Uterus (tissue), 3 donors: ENCODE measurements at regions not wholly inside any gene's neighbourhood (a gene's known extent, or its start where the extent isn't known, plus 50 kb on each side); places are given as distances from the start of the nearest gene placed in this dataset.

Experiments
- DNase-seq, 2 donors: peaks; one replicate each; pipeline ENCODE4 v3.0.0-alpha.2; 2019 to 2020
- H3K27ac ChIP-seq, 2 donors: fragments of 200-600 bp; sonication (generic); 1 replicate in 1 of 2; 2 replicates in 1 of 2; pipeline ENCODE4 v1.5.1; 2016 to 2018
- H3K27me3 ChIP-seq, 2 donors: fragments of 200-600 bp; sonication (generic); one replicate each; pipeline ENCODE4 v1.5.1; 2018 to 2019; ENCODE audit warnings: control low read depth in 1 of 2
- H3K36me3 ChIP-seq, 2 donors: fragments of 200-600 bp; sonication (generic); one replicate each; pipeline ENCODE4 v1.5.1; 2019; ENCODE audit warnings: control low read depth in 1 of 2
- H3K4me1 ChIP-seq, 2 donors: fragments of 200-600 bp; sonication (generic); one replicate each; pipeline ENCODE4 v1.5.1; 2018 to 2019; ENCODE audit warnings: control low read depth in 1 of 2
- H3K4me3 ChIP-seq, 2 donors: fragments of 200-600 bp; sonication (generic); 1 replicate in 1 of 2; 2 replicates in 1 of 2; pipeline ENCODE4 v1.5.1; 2018 to 2019; ENCODE audit warnings: mild to moderate bottlenecking in 1 of 2
- H3K9me3 ChIP-seq, 2 donors: fragments of 200-600 bp; sonication (generic); one replicate each; pipeline ENCODE4 v1.5.1; 2019; ENCODE audit warnings: control low read depth in 1 of 2
- CTCF ChIP-seq, 4 experiments: fragments of 200-600 bp in 2 of 4; fragments of 450-650 bp in 2 of 4; sonication (generic) in 2 of 4; IDR thresholded peaks; one replicate each; pipeline ENCODE4 v1.5.1; 2016 to 2019; ENCODE audit warnings: antibody characterized with exemption in 4 of 4, mild to moderate bottlenecking in 2 of 4, moderate library complexity in 1 of 4
- POLR2A ChIP-seq, 2 donors: fragments of 450-650 bp; IDR thresholded peaks; one replicate each; pipeline ENCODE4 v1.6.1; 2016; ENCODE audit warnings: antibody characterized with exemption in 2 of 2, mild to moderate bottlenecking in 1 of 2, moderate library complexity in 1 of 2
- intact Hi-C: fragments of 100-400 bp; cut with DNase I; formaldehyde crosslinking; loops from one replicate; pipeline ENCODE4 v1.15.1; 2023; ENCODE audit warnings: low total_unique reads
- donor health status: DM: yes; HTN: yes; CAD: no.

- Histone ChIP-seq H3K4me1 (no peaks in the 10 kb centered on the region), H3K9me3 (no peaks in the 10 kb centered on the region), H3K36me3 (no peaks in the 10 kb centered on the region), H3K4me3 (no peak overlapping the region), H3K27ac (no peak overlapping the region), H3K27me3 (no peaks in the 10 kb centered on the region)
- no peak for TF ChIP-seq POLR2A (IDR thresholded peaks at IDR 0.05)
- TF ChIP-seq CTCF (IDR thresholded peaks at IDR 0.05): no peak
- DNase-seq: no peak
- intact Hi-C loops: no loop called here
Observed at GRCh38 chr5:167653645-167654106, 637.8 kb upstream of the WWC1 start.

- Histone ChIP-seq H3K27me3 (no peaks in the 10 kb centered on the region), H3K9me3 (no peaks in the 10 kb centered on the region), H3K4me1 (no peaks in the 10 kb centered on the region), H3K4me3 (no peak overlapping the region), H3K27ac (no peak overlapping the region), H3K36me3 (no peaks in the 10 kb centered on the region)
- DNase-seq: no peak
- intact Hi-C loops: no loop called here
- TF ChIP-seq CTCF (IDR thresholded peaks at IDR 0.05): no peak
- TF ChIP-seq POLR2A (IDR thresholded peaks at IDR 0.05): no peak
Observed at GRCh38 chr5:167657016-167657415, 634.4 kb upstream of the WWC1 start.

GRCh38 chr5:167658889-167659288, 632.6 kb upstream of the WWC1 start:
- TF ChIP-seq POLR2A (IDR thresholded peaks at IDR 0.05) (no peak), CTCF (IDR thresholded peaks at IDR 0.05) (no peak)
- H3K9me3 ChIP-seq: no peaks in the 10 kb centered on the region
- no peak overlapping the region for H3K27ac ChIP-seq
- no peaks in the 10 kb centered on the region for H3K36me3 ChIP-seq
- H3K4me3 ChIP-seq: no peak overlapping the region
- H3K27me3 ChIP-seq: no peaks in the 10 kb centered on the region
- no peak for DNase-seq
- no peaks in the 10 kb centered on the region for H3K4me1 ChIP-seq
- intact Hi-C loops: no loop called here

GRCh38 chr5:167661605-167662004, 629.8 kb upstream of the WWC1 start:
- no peak for DNase-seq
- intact Hi-C loops: no loop called here
- no peak overlapping the region for H3K27ac ChIP-seq
- TF ChIP-seq CTCF (IDR thresholded peaks at IDR 0.05) (no peak), POLR2A (IDR thresholded peaks at IDR 0.05) (no peak)
- no peaks in the 10 kb centered on the region for H3K4me1 ChIP-seq
- no peaks in the 10 kb centered on the region for H3K36me3 ChIP-seq
- no peak overlapping the region for H3K4me3 ChIP-seq
- H3K9me3 ChIP-seq: no peaks in the 10 kb centered on the region
- H3K27me3 ChIP-seq: no peaks in the 10 kb centered on the region

GRCh38 chr5:167664222-167664804, 627.1 kb upstream of the WWC1 start:
- no peaks in the 10 kb centered on the region for H3K4me1 ChIP-seq
- no peaks in the 10 kb centered on the region for H3K9me3 ChIP-seq
- no peaks in the 10 kb centered on the region for H3K36me3 ChIP-seq
- intact Hi-C loops: no loop called here
- TF ChIP-seq POLR2A (IDR thresholded peaks at IDR 0.05) (no peak), CTCF (IDR thresholded peaks at IDR 0.05) (no peak)
- H3K27me3 ChIP-seq: no peaks in the 10 kb centered on the region
- no peak for DNase-seq
- no peak overlapping the region for H3K27ac ChIP-seq
- no peak overlapping the region for H3K4me3 ChIP-seq
